ENCODE measurements at regions not wholly inside any gene's neighbourhood (a gene's known extent, or its start where the extent isn't known, plus 50 kb on each side); places are given as distances from the start of the nearest gene placed in this dataset.
"Not testable (repeated sequence)": the region's sequence is repeated elsewhere in the genome, so short reads cannot be mapped to it uniquely, and the experiment has no call there.

DNA sequence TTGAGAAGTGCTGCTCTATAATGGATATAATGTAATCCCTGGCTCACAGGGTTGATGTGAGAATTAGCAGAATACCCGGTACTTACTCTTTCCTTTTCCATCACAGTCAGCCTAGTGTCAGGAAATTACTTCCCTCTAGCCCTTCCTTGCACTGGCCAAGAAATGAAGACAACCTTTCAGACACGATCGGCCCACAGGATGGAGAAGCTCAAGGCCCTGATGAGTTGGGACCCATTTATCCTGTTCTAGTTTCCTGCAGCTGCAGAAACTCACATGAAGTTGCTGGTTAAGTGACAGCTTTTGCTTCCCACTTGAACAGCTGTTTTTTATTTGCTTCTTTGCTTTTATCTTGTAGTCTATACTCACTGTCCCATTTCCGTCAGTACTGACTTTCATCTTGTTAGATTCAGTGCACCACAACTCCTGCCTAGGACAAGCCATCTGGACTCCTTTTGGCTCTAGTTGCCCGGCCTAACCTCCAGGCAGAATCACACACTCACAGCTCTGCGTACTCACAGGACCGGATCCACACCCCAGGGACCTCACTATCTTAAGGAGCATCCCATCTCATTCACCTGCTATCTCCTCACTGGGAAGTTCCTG is 325.1 kb upstream of the CHRNA7 start:
- not testable (repeated sequence) for TF ChIP-seq CTCF, POLR2A (IDR thresholded peaks at IDR 0.05)

Measured in testis (tissue), 2 donors.